ENCODE measurements at regions not wholly inside any gene's neighbourhood (a gene's known extent, or its start where the extent isn't known, plus 50 kb on each side); places are given as distances from the start of the nearest gene placed in this dataset.

GRCh38 chr11:44515048-44515447 lies 50.4 kb upstream of the CD82 start:
- H3K4me2 ChIP-seq (ENCODE audit: low read length) = no peak overlapping the region
- H3K4me1 Mint-ChIP-seq (ENCODE audit: low read depth, unreplicated experiment) = no peaks in the 10 kb centered on the region
- H3K36me3 Mint-ChIP-seq (ENCODE audit: low read depth, unreplicated experiment) = no peaks in the 10 kb centered on the region
- no peak for DNase-seq (ENCODE audit: low read depth)
- peaks cover 6% of the 10 kb centered on the region for H3K9me3 Mint-ChIP-seq (ENCODE audit: unreplicated experiment)
- TF ChIP-seq, protein P1, sequence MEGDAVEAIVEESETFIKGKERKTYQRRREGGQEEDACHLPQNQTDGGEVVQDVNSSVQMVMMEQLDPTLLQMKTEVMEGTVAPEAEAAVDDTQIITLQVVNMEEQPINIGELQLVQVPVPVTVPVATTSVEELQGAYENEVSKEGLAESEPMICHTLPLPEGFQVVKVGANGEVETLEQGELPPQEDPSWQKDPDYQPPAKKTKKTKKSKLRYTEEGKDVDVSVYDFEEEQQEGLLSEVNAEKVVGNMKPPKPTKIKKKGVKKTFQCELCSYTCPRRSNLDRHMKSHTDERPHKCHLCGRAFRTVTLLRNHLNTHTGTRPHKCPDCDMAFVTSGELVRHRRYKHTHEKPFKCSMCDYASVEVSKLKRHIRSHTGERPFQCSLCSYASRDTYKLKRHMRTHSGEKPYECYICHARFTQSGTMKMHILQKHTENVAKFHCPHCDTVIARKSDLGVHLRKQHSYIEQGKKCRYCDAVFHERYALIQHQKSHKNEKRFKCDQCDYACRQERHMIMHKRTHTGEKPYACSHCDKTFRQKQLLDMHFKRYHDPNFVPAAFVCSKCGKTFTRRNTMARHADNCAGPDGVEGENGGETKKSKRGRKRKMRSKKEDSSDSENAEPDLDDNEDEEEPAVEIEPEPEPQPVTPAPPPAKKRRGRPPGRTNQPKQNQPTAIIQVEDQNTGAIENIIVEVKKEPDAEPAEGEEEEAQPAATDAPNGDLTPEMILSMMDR (IDR thresholded peaks at IDR 0.05; ENCODE audit: insufficient read depth, low read depth, low read length) = no peak
- TF ChIP-seq EZH2 (IDR thresholded peaks at IDR 0.05; ENCODE audit: insufficient read depth, low read length) = no peak
- no peak overlapping the region for H3K27ac ChIP-seq (ENCODE audit: low read depth, low read length)
- no peak overlapping the region for H3K9ac ChIP-seq (ENCODE audit: low read length)
- no peak overlapping the region for H2AFZ ChIP-seq (ENCODE audit: low read depth, low read length)
- FAIRE-seq = no peak
- H3K27me3 Mint-ChIP-seq (ENCODE audit: low read depth, unreplicated experiment) = peaks cover 52% of the 10 kb centered on the region
- no peak overlapping the region for H3K4me3 Mint-ChIP-seq (ENCODE audit: unreplicated experiment)
- no peak overlapping the region for H3K27ac Mint-ChIP-seq (ENCODE audit: unreplicated experiment)
- no peaks in the 10 kb centered on the region for H3K79me2 ChIP-seq (ENCODE audit: insufficient read depth, low read length)
- H4K20me1 ChIP-seq (ENCODE audit: insufficient read depth, low read length) = no peaks in the 10 kb centered on the region
- H3K4me1 ChIP-seq (ENCODE audit: insufficient read depth, low read length) = no peaks in the 10 kb centered on the region
- no peak overlapping the region for H3K4me3 ChIP-seq (ENCODE audit: insufficient read depth, low read depth, low read length)
- no peaks in the 10 kb centered on the region for H3K9me3 ChIP-seq (ENCODE audit: insufficient read depth, low read depth, low read length)
- no peaks in the 10 kb centered on the region for H3K36me3 ChIP-seq (ENCODE audit: insufficient read depth, low read length)
- H3K27me3 ChIP-seq (ENCODE audit: insufficient read depth, low read length) = peaks cover 26% of the 10 kb centered on the region

Data from astrocyte (in vitro differentiated cells and primary cell).